GM21717 (cell line): ENCODE measurements at regions not wholly inside any gene's neighbourhood (a gene's known extent, or its start where the extent isn't known, plus 50 kb on each side); places are given as distances from the start of the nearest gene placed in this dataset.
A peak's percentile ranks its signal among the peaks of the same experiment; 100 is the strongest.
"Not testable (repeated sequence)": the region's sequence is repeated elsewhere in the genome, so short reads cannot be mapped to it uniquely, and the experiment has no call there.

Source experiments
- ATAC-seq: cut with Tn5 transposase; IDR thresholded peaks from one replicate; pipeline ENCODE4 v1.9.1; 2021; ENCODE audit warnings: mild to moderate bottlenecking, moderate library complexity; ENCODE audit not compliant: unreplicated experiment

- no peak for ATAC-seq
Observed at GRCh38 chr20:53655625-53656292, 62.1 kb upstream of the ZNF217 start.

GRCh38 chr20:53654932-53655624, 61.4 kb upstream of the ZNF217 start:
- ATAC-seq: no peak

GRCh38 chr20:53654521-53654920, 60.9 kb upstream of the ZNF217 start:
- not testable (repeated sequence) for ATAC-seq

GRCh38 chr20:53652859-53653517, 59.3 kb upstream of the ZNF217 start:
- ATAC-seq: no peak

- peak; percentile 57 for ATAC-seq
Observed at GRCh38 chr20:53652090-53652858, 58.6 kb upstream of the ZNF217 start.

- ATAC-seq: not testable (repeated sequence)
Observed at GRCh38 chr20:53649493-53649892, 55.9 kb upstream of the ZNF217 start.

- no peak for ATAC-seq
Observed at GRCh38 chr20:53647286-53647821, 53.7 kb upstream of the ZNF217 start.

GRCh38 chr20:53646550-53646949, 52.9 kb upstream of the ZNF217 start:
- no peak for ATAC-seq

GRCh38 chr20:53645582-53645897, 51.9 kb upstream of the ZNF217 start:
- no peak for ATAC-seq

- not testable (repeated sequence) for ATAC-seq
Observed at GRCh38 chr20:53644108-53644507, 50.5 kb upstream of the ZNF217 start.
